T-helper 1 cell treated with Interleukin-12 subunit alpha and Interleukin-12 subunit beta and Interleukin-4 antibody, amounts not matched to agents 30 ng/mL and 1 ng/mL, for 36 hours (primary cell): ENCODE measurements at regions not wholly inside any gene's neighbourhood (a gene's known extent, or its start where the extent isn't known, plus 50 kb on each side); places are given as distances from the start of the nearest gene placed in this dataset.

Experiments used
- intact Hi-C: fragments of 100-400 bp; cut with micrococcal nuclease; formaldehyde crosslinking; loops from one replicate; pipeline ENCODE4 v1.15.1; 2024

DNA sequence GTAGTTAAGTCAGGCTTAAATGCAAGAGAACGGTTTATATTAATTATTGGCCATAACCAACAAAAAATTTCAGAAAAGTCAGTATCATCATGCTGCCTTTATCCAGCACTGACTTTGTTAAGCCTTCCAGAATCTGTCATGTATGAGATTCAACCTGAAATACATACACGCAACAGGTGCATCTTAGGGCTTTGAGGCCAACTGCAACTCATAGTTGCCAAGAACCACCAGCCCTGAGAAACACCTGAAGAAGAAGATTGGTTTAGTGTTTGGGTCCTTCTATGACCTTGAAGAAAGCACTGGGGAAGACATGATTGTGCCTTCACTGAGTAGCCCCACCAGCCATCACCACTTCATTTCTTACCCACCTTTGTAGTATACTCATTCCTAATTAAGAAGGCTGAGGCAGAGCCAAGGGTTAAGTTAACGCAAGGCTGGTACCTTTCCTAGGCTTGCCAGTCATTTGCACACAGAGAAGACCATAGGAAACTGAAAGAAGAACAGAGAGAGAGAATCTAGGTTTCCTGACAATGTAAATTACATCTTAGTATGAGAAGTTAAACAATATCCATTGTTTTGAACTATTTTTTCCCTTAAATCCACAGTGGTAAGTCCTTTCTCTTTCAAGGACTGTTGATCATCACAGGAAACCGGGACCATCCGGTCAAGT lies 200.1 kb upstream of the PRKCQ start:
- intact Hi-C loops = no loop called here

DNA sequence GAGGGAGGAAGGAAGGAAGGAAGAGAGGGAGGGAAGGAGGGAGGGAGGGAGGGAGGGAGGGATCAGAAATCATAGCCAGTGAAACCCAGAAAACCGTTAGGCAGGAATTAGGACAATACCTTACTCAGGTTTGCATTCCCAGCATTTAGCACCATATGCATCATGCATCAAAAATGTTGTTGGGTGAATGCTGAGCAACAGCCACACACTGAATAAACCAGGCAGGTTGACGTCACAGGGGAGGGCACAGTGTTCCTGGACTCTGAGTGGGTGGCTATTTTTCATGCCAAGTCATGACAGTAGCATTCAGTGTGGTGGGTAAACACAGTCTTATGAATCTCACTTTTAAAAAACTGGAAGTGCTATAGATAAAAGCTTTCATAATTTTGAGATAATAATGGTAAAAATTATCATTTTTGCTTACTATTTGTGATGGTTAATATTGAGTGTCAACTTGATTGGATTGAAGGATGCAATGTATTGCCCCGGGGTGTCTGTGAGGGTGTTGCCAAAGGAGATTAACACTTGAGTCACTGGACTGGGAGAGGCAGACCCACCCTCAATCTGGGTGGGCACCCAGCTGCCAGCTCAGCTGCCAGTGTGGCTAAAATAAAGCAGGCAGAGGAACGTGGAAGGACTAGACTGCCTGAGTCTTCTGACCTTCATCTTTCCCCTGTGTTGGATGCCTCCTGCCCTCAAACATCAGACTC lies 199.1 kb upstream of the PRKCQ start:
- intact Hi-C loops = no loop called here

DNA sequence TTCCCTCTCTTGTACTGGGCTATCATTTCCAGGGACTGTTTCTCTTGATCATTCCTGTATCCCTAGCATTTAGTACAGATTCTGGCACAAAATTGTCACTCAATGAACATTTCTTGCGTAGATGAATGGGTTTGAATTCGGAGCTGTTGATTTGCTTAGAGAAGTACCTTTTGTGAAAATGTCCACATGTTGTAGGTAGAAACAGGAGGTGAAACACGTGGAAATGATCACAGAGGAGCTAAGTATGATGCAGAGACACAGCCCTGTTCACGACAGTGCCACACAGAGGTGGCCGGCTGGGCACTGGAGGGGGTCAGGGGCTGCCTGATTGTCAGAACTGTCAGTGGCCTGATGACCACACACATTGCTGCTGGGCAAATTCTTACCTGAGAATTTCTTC lies 196.1 kb upstream of the PRKCQ start:
- intact Hi-C loops = no loop called here

DNA sequence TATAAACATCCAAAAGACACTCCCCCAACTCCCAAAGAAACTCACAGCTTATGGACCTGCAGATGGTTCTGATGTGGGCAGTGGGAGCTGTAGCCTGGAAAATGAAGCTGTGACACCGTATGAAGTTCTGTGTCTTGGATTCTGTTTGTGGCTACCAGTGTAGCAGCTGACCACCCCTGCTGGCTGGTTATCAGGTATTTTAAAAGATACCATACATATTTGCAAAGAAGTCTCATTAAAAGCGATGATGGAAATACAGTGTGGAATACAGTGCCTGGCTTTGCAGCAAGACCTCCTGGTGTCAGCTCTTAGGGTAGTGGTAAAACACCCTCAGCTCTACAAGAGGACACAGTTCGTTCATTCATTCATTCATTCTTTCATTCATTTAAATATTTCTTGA lies 194.3 kb upstream of the PRKCQ start:
- intact Hi-C loops = no loop called here

DNA sequence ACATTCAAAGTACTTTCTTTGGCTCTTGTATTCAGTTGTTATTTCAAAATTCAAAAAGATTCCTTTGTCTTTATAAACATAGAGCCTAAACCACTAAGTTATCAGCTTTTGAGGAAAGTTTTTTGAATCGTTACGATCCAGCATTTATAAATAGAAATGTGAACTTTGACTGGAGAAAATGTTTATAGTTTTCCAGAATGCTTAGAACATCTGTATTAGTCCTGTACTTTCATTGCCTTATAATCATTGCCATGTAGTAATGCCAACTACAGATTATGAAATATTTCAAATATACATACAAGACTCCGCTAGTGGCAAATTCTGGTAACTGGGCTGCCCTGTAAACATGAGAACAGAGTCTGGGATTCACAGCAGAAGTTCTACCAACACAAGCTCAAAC lies 191.3 kb upstream of the PRKCQ start:
- intact Hi-C loops = no loop called here

DNA sequence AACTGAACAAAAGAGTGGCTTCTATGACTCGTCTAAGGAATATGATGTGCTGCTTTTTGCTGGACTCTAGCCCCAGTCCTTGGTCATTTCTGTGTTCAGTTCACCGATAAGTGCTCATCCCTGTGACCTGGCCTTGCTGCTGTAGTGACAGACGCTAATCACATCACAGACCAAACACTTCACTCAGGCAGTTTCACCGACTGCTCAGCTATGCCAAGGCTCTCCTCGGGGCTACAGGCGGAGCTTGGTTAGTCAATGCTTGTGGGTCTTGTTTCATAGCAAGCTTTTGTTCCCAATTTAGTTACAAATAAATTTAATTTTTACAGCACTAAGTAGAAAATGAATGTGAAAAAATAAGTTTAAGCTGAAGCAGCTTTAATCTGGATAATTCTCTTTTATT lies 190.8 kb upstream of the PRKCQ start:
- intact Hi-C loops = no loop called here

DNA sequence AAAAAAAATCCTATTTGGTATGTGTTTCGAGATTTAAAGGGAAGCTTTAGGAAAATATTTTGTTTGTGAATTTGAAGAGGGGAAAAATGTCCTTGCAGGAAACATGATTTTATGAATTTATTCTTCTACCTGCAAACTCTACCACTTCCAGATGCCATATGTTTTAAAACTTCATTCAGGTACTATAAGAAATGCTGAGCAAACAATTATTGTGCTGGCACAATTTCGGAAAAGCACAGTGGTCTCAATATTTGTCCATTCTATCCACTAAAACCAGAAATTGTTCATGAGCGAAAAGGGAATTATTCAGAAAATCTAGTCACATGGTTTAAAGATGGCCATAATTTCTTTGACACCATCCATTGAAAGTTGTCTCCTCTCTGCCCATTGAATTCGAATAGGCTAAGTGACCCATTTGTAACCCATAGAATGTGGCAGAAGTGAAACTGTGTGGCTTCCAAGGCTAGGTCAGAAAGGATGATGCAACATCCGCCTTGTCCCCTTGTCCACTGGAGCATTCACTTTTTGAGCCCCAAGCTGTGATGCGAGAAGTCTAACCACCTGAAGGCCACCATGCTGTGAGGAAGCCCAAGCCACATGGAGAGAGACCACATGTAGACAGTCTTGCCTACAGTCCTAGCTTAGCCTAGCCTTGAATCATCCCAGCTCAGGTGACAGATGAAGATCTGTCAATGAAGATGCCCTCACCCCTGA lies 189.8 kb upstream of the PRKCQ start:
- intact Hi-C loops = no loop called here

DNA sequence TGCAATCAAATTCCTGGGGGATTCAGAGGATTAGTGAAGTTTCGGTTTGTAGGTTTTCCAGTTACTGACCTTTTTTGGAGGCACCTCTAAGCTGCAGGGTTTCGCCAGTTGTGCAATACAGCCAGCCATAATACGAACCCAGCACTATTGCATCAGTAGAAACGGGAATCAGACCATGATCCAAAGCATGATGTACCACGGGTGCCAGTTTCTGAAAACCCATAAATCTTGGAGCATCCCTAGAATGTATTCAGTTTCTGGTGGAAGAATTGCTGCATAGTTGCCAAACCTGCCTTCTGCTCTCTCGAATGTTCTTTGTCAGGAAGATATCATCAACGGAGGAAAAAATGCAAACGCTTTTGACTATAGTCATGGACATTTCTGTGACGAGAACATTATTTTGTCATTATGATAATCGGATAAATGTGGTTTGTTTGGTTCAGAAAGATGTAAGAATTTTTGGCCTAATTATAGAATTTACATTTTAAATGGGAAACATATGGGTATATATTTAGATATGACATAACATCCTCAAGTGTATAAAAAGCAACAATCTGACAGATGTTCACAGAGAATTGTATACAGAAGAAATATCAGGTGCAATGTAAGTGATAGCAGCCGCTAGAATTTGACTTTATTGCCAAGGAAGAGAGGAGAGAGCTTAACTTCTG lies 186.2 kb upstream of the PRKCQ start:
- intact Hi-C loops = no loop called here

DNA sequence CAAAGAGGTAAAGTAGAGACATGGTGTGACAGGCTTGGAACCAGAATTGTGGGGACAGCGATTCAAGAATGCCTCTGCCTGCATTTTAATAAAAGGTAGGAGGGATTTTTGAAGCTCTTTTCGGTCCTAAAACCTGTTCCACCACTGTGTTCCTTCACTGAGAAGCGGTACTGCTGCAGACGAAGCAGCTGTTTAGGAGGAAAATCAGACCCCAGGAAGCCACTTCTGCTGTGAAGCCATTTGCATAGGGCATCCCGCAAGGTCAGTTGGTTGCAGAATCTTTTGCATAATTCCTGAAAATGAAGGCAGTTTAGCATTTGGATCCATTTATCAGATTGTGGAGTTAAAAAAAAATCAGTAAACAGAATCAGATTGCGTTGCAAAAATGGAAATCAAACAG lies 183.3 kb upstream of the PRKCQ start:
- intact Hi-C loops = no loop called here

DNA sequence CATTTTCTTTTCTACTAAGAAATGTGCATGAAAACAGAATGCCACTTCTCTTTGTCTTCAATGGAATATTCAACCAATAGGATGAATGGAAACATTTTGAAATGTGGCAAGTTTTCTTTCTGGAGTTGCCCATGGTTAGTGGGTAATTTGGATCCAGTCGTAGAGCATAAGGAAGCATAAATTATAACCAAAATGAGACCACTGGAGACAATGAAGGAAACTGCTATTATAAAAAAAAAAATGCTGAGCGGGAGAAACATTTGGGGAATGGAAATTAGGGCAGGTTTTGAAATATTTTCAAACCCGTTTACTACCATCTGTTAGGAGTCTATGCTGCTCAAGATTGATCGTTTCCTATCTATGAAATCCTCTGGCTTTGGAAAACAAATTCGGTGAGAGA lies 182.9 kb upstream of the PRKCQ start:
- intact Hi-C loops = no loop called here

DNA sequence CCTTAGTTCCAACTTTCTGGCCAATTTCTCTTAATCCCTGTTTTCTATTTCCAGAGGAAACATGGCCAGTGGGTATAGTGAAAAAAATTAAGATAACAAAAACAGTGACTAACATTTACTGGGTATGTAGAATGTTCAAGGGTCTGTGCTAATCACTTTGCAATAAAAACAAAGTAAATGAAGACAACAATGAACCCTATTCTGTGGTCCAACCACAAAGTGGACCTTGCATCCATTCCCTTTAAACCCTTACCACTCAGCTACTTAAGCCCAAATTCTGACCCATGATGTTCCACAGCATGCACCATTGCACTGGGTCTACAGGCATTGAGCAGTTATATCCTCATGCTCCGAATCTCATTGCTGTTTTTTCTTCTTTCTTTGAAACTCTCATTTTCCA lies 179.9 kb upstream of the PRKCQ start:
- intact Hi-C loops = no loop called here

DNA sequence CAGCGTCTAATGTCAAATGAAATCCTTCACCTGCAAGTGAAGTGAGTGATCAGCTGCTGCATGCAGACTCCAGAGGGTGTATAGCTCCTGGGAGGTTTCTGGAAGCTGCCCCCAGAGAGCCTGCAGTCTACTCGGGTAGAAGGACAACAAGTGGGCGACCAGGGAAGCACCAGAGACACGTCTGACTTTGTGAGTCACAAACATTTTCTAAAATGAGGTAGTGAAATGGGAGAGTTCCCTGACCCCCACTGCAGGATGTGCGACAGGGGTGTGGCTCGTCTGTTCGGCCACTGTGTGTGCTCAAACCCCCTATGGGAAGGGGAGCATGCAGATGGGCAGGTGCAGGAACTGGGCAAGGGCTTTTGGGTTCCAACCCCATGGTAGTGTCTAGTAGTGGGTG lies 177.1 kb upstream of the PRKCQ start:
- intact Hi-C loops = no loop called here

DNA sequence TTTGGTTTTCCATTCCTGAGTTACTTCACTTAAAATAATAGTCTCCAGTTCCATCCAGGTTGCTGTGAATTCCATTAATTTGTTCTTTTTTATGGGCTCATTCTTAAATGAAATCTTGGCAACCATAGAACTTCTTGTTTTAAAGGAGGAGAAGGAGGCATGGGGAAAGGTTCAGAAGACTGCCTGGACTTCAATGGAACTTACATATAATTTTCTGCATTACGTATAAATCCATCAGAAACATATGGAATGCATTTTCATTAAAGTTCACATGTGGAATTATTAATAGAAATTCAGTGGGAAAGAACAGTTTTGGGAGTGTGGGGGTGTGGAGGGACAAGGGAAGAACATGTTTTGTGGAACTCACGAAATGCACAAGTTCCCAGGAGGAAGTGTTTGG lies 176.6 kb upstream of the PRKCQ start:
- intact Hi-C loops = no loop called here

DNA sequence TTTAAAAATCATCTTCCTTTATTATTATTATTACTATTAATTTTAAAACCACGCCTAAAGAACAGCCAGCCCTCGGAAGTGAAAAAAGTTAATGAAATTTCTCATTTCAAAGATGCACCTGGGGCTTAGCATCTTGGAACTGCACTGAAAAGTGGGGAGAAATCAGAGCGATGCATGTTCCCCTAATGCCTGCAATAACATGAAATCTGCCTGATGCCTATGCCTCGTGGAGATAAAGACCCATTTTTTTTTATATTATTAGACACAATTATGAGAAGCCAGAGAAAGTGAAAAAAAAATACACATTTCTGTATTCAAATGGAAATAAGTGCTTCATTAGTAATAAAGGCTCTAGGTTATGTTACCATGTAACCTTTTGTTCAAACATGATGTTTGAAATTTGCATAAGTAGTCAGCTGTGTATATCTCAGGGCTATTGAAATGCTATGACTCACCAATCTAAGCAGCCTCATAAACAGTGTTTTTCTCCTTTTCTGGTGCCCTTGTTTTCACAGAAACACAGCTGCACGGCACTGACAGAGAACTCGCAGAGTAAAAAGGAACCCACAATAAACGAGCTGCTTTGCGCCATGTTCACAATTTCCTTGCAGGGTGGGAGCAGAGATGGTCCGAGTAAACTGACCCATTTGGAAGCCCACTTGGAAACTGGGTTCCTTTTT lies 175.8 kb upstream of the PRKCQ start:
- intact Hi-C loops = no loop called here

DNA sequence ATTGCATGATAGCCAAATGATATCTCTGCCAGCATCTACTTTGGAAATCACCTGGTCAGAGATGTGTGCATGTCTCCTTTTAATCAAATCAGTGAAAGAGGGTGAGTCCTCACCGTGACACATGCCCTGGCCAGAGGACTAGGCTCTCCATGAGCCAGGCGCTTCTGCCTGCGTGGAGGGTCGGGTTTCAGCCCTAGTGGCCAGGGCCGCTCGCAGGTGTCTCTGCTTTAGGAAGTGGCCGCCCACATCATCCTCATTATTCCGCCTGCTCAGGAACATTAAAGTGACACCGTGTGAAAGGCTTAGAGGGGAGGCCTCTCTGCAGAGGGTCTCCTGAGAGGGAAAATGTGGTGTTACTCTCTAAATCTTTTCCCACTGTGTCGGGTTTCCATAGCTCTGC lies 173.6 kb upstream of the PRKCQ start:
- intact Hi-C loops = no loop called here

DNA sequence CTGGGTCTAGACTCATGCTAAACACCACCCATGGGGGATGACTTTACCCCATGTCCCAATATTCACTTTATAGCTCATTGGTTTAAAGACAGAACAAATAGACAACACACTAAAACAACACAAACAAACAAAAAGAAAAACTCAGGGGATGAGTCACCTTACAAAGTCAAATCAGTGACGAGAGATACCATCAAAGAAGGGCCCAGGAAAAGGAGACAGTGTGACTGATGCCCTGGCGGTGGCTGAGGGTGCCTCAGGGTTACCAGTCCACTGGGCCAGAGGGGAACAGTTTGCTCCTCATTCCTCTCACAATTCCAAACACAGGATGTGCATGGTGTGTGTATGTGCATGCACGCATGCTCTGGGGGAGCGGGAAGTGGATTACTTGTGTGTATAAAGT lies 171.3 kb upstream of the PRKCQ start:
- intact Hi-C loops = no loop called here

DNA sequence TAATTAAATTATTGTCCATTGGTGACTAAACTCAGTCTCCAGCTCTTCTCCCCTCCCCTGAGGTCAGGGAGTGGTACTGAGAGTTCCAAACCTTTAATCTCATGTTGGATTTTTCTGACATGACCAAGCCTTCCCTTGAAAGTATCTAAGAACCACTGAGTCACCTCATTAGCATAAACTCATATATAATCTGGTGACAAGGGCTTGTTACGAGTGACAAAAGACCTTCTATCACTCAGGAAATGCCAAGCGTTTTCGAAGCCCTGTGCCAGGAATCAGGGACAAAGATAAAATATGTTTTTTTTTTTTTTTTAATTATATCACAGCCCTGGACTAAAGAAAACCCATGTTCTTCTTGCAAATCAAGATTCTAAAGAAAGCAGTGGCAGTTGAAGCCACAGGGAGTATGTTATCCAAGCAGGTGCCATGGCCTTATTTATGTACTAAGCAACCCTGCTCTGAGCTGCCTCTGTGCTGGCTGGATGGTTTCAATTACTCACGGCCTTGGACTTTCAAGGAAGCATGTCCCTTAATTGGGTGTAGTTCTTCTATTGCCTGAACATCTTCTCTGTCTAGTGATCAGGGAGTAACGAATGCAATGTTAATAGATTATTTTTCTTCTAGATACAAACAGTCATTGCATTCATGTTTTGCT lies 169.0 kb upstream of the PRKCQ start:
- intact Hi-C loops = no loop called here

DNA sequence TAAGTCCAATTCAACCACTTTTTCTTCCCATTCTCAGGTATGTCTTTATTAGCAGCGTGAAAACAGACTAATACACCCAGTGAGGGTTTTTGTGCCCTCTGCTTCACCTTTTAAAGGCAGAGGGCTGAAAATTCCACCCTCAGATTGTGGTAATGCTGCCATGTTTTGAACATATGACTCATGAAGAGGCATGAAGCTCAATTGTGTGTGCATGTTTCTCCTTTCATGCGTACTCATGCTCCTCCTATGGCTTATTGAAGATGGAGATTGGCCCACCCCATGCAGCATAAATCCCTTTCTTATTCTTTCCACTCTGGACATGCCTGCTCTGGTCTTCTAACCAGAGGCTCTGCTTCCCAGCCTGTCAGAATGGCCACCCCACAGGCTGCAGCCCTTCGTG lies 168.0 kb upstream of the PRKCQ start:
- intact Hi-C loops = no loop called here

DNA sequence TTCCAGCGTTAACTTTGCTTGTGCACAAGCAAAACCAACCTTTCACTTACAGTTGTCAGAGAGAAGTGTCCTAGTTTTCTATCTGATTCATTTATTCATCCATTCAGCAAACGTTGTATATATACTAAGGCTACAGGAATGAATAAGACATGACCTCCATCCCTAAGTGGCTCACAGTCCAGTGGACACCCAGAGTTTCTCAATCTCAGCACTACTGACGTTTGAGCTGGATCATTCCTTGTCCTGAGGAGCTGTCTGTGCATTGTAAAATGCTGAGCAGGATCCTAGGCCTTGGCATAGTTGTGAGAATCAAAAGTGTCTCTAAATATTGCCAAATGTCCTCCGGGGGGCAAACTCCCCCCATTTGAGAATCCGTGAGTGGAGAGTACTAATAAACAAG lies 166.7 kb upstream of the PRKCQ start:
- intact Hi-C loops = no loop called here

DNA sequence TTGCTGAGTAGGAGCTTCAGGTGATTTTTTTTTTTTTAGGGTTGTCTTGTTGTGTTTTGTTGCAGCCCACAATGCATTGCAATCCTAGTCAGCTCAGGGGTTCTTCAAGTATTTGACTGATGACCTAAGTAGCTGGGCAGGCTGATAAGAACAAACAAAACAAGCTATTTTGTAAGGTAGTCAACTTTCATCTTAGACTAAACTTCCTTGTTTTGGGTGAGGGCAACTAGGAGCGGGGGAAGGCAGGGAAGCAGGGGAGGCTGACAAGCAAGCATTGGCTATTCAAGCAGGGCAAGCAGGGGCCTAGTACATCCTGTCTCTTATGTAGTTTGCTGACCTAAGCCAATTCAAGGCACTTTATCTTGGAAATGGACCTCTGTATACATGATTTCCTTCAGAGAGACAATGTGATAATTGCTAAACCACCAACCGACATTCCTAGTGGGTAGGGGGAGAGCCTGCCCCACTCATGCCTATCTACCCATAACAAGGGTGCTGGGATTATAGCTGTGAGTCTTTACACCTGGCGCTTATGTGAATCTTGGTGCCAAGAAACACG lies 163.3 kb upstream of the PRKCQ start:
- intact Hi-C loops = no loop called here

DNA sequence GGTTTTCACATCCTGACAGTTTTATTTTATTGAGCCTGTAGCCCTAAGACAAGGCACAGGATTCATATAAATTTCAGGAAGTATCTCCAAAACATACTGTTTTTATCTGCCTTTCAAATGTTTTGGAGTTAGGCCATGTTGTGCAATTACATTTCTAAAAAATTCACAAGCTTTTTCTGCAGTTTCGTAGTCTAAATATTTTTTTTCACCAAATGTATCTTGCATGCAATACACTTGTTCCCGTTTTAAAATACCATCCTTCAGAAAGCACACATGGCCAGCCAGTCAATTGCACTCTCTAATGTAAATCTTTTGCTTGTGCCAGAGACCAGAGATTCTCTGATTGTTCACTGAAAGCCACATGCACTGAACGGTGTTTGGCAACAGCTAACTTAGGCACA lies 161.5 kb upstream of the PRKCQ start:
- intact Hi-C loops = no loop called here
